Hematopoietic multipotent progenitor cell treated with erythropoietin and hydrocortisone succinate and interleukin-3 and kit ligand, for 8 days (in vitro differentiated cells): ENCODE measurements at regions not wholly inside any gene's neighbourhood (a gene's known extent, or its start where the extent isn't known, plus 50 kb on each side); places are given as distances from the start of the nearest gene placed in this dataset.
"Not testable (repeated sequence)": the region's sequence is repeated elsewhere in the genome, so short reads cannot be mapped to it uniquely, and the experiment has no call there.

ENCODE experiments used
- DNase-seq: peaks from one replicate; pipeline ENCODE4 v3.0.0-alpha.2; 2015

DNA sequence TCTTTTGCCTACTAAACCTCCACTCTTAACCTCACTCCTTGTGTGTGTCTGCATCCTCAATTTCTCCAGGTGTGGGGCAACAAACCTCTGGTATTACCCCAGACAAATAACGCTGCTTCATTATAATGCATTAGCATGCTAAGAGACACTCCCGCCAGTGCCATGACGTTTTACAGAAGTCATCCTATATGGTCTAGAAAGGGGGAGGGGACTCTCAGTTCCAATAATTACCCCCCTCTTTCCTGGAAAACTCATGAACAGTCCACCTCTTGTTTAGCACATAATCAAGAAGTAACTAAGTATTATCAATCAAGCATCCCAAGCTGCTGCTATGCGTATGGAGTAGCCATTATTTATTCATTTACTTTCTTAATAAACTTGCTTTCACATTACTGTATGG is 364.5 kb downstream of the TYW1 start:
- DNase-seq: peak; percentile 22

DNA sequence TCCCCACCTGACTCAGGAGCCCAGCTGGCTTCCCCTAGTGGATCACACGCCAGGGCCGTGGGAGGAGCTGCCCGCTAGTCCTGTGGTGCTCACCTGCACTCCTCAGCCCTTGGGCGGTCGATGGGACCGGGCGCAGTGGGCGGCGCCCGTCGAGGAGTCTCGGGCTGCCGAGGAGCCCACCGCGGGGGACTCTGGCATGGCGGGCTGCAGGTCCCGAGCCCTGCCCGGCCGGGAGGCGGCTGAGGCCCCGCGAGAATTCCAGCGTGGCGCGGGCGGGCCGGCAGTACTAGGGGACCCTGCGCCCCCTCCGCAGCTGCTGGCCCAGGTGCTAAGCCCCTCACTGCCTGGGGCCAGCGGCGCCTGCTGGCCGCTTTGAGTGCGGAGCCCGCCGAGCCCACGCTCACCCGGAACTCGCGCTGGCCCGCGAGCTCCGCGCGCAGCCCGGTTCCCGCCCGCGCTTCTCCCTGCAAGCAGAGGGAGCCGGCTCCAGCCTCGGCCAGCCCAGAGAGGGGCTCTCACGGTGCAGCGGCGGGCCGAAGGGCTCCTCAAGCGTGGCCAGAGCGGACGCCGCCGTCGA is 367.9 kb downstream of the TYW1 start:
- no peak for DNase-seq

DNA sequence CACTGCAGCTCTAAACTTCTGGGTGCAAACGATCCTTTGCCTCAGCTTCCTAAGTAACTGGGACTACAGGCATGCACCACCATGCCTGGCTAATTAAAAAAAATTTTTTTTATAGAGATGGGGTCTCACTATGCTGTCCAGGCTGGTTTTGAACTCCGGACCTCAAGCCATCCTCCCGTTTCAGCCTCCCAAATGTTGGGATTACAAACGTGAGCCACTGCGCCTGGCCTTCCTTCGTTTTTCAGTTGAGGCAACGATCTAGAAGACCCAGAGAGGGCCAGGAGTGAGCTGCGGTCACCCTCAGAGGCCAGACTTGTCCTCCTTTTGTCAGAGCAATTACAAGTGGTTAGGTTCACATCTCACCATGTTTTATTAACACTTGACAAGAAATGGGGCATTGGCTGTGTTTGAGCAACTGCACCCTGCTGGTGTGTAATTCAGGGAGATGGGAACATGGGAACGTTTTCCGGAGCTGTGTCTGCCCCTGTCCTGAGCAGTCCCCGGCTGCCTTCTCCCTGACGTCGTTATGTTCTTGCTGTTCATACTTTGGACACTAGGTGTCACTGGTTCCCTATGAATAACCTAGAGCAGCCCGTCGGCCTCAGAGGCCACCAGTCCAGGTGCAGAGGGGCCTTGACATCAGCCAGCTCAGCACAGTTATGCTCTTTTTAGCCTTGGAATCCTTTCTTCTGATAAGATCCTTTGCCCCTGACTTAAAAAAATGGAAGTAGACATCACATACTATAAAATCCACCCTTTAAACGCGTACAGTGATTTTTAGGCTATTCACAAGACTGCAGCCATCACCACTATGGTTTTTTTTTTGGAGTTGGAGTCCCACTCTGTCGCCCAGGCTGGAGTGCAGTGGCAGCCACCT is 375.0 kb downstream of the TYW1 start:
- DNase-seq: peak; percentile 73

DNA sequence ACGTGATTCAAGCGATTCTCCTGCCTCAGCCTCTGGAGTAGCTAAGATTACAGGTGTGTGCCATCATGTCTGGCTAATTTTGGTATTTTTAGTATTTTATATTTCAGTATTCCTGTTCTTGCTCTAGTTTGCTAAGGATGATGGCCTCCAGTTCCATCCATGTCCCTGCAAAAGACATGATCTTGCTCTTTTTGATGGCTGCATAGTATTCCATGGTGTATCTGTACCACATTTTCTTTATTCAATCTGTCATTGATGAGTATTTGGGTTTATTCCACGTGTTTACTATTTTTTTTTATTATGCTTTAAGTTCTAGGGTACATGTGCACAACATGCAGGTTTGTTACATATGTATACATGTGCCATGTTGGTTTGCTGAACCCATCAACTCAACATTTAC is 376.8 kb downstream of the TYW1 start:
- not testable (repeated sequence) for DNase-seq

DNA sequence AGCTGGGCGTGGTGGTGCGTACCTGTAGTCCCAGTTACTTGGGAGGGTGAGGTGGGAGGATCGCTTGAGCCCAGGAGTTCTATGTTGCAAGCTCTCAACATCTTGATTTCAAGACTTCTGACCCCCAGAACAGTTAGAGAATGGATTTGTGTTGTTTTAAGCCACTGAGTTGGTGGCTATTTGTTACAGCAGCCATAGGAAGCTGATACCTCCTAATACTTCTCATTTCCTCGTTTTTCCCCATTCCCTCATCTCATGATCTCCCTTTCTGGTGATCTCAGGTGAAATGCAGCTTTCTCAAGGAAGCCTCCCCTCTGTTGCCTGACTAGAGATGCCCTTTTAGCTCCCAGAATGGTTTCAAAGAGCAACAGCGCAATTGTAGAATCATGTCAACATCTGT is 378.8 kb downstream of the TYW1 start:
- no peak for DNase-seq

DNA sequence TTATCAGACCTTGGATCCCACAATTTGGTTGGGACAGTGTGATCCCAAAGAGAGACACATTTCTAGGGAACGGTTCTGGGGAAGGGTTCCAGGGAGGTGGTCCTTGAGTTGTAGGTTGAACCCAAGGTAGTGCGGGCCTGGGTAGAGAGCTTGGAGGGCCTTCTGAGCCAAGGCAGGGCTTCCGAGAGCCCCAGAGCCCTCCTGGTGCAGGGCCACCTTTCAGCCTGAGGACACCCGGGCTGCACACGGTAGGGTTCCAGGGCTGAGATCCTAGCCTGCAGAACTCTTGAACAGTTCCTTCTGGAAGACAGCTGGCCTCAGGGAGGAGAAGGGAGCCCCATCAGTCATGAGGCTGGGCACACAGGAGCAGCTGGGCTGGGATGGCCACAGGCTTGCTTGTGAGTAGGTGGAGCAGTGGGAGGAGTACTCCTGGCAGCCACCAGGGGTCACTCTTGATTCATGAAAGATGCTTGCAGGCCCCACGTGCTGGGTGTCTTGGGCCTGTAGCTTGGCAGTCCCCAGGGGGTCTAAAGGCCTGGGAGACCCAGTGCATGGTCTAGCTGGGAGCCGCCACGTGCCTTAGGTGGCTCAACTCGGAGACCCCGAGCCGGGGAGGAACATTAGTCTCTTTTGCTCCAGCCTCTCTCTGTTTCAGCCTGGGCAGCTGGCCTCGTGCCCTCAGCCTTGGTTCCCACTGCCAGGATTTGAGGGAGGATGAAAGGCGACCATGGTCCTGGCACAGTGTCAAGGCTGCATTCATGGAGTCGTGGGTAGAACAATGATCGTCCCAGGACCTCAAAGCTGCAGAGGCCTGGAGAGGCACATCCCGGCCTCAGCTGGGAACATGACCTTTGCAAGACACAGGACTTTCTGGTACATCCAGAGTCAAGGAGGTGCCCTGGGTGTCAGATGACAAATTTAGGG is 381.6 kb downstream of the TYW1 start:
- peak; percentile 80 for DNase-seq

DNA sequence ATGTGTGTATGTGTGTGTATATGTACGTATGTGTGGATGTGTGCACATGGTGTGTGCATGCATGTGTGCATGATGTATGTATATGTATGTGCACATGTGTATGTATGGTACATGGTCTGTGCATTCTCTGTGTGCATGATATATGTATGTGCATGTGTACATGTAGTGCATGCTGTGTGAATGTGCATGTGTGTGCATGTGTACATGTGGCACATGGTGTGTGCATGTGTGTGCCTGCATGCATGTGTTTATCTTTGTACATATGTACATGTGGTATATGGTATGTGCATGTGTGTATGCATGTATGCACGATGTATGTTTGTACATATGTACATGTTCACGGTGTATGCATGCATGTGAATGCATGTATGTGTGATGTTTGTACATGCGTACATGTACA is 383.7 kb downstream of the TYW1 start:
- no peak for DNase-seq

DNA sequence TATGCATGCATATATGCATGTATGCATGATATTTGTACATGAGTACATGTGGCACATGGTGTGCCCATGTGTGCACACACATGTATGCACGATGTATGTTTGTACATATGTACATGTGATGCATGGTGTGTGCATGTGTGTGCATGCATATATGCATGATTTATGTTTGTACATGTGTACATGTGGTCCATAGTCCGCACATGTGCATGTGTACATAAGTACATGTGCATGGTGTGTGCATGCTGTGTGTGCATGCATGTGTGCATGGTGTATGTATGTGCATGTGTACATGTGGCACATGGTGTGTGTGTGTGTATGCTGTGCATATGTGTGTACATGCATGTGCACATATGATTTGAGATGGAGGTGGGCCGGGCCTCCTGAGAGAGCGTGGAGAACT is 384.2 kb downstream of the TYW1 start:
- no peak for DNase-seq

DNA sequence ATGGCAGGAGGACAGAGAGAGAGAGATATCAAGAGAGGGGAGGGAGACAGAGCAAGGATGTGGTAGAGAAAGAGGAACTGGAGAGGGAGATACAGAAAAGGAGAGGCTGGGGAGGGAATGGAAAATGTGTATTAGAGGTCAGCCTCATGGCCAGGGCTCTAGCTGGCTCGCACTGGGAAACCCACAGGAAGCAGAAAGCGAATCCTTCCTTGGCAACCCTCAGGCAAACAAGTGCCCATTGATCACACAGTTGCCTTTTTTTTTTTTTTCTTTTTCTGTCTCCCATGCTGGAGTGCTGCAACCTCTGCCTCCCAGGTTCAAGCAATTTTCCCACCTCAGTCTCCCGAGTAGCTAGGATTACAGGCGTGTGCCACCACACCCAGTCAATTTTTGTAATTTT is 391.2 kb downstream of the TYW1 start:
- DNase-seq: no peak

DNA sequence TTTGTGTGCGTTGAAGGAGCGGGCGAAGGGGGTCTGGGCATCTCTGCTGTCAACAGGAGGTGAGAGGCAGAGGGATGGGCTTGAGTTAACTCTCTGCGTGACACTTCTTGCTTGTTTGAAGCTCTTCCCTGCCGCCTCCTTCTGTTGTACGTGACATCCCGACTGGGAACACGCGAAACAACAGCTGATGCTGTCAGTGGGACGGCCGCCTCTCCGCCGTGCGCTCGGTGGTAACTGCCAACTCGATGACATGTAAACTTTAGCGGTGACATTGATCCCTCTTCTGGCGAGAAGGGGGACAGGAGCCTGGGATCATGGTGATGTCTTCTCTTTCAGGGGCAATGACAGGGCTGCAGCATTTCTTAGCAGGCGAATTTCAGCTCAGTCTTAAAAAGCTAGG is 394.5 kb downstream of the TYW1 start:
- DNase-seq: no peak

DNA sequence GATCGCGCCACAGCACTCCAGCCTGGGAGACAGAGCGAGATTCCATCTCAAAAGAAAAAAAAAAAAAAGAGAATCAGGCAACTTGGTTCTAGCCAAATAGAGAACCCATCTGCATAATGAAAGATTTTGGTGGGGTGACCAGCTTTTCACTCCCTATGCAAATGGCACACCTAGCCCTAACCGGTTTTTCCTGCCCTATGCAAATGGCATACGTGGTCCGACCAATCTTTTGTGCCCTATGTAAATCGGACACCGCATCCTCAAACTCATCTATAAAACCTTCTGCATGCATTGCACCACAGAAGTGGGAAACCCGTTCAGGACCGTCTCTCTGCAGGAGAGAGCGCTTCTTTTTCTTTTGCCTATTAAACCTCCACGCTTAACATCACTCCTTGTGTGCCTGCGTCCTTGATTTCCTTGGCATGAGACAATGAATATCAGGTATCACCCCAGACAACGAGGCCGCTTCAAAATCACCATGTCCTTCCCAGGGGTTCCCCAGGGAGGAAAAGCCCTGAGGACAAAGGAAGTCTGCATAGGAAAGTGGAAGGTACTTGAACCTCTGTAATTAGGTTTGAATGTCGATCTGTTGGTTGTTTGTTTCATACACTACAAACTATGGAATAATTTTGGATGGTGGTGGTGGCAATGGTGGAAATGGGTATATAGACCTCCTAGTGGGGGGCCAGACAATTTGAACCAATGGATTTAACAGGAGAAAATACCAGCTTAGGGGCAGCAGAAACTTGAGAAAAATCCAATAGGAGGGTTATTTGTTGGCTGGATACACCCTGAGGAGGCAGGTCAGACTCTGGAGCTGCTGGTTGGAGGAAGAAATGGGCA is 396.2 kb downstream of the TYW1 start:
- no peak for DNase-seq

DNA sequence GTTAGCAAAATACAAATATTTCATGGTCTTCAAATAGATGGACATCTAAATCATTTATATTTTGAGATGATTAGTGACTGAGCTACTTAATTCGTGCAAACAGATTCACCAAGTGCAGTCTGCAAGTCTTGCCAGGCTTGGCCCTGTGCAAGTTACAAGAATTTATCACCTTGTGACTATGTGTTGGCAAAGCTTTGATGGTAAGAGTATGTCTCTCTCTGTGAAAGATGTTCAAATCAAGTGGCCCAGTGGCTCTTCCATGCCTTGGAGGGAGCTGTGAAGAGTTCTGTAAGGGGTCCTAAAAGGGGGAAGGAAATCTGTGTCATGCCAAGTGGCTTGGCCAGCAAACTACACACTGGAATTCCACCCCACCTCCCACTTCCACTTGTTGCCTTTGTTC is 397.3 kb downstream of the TYW1 start:
- DNase-seq: no peak

DNA sequence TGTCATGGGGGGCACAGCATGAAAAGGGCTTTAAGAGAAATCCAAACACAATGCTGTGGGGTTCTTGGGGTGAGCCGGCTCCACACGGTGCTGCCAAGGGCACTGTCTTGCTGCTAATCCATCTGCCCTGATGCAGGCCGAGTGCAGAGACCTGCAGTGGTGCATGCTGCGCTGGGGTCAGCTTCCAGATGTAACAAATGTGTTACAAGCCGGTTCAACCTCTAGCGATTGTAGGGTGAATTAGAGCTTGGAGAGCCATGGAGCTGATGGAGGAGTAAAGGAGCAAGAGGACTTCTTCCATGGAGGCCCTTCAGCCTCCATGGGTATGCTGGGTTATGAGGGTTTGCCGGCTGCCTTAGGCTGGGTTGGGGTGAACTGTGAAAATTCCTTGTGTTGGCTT is 402.3 kb downstream of the TYW1 start:
- DNase-seq: no peak

DNA sequence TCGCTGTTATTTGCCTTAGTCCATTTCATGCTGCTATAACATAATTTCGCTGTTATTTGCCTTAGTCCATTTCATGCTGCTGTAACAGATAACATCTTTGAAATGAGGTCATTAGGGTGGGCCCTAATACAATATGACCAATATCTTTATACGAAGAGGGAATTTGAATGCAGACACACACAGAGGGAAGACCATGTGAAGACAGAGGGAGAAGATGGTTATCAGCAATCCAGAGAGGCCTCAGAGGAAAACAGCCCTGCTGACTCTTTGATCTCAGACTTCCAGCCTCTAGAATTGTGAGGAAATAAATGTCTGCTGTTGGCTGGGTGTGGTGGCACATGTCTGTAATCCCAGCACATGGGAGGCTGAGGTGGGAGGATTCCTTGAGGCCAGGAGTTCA is 404.9 kb downstream of the TYW1 start:
- no peak for DNase-seq

DNA sequence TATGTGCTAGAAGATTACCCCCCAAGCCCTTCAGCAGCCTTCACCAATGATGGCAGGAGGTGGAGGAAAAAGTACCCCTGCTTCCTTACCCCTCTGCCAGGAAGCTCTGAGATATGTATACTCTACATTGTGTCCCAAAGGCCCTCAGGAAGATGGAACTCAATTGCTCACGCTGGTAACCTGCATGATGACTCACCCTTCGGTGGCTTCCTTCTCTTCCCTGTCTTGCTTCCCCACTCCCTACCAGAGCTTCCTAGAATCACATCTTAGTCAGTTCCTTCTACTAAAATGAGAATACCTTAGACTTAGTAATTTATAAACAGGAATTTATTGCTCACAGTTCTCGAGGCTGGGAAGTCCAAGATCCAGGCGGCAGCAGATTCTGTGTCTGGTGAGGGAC is 405.6 kb downstream of the TYW1 start:
- no peak for DNase-seq

DNA sequence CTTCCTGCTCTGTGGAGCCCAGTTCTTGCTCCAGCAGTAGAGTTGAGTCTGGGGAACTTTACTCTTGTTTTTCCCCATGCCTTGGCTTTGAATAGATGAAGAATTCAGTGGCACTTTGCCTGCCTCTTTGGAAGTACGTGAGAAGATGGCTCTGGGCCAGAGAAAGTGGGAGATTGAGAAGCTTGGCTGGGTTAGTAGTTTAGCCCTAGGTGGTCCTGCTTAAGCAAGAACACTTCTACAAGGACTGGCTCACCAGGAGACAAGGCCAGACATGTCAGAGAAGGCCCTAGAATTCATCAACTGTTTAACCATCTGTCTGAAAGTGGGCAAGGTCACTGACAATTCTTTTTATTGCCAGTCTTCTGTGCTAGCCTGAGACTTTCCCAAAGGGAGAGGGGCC is 410.3 kb downstream of the TYW1 start:
- DNase-seq: no peak

DNA sequence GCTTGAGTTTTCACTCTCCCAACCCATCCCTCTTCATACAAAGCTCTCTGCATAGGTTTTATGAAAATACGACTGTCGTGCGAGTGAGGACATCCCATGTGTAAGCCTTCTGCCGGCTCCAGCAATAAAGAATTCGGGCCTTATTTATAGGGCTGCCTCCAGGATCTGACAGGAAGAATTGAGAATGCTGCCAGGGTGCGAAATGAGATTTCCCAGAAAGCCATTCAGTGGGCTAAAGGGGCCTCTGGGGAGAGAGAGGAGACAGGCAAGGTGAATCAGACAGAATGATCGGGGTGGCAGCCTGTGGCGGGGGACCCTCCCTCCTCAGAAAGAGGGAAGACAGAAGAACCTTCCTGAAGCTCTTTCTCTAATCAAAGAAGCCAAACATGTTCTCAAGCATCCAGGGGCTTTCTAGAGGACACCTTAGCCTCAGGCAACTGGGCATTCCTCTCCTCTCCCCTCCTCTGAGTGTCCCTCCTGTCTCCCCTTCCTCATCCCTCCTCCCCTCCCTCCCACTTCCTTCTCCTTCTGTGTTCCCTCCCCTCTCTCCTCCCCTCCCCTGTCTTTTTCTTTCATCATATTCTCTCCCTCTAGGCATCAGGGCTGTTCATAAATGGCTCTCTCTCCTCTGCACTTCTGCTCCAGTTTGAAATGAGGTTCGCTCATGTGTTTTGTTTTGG is 410.9 kb downstream of the TYW1 start:
- DNase-seq: no peak

DNA sequence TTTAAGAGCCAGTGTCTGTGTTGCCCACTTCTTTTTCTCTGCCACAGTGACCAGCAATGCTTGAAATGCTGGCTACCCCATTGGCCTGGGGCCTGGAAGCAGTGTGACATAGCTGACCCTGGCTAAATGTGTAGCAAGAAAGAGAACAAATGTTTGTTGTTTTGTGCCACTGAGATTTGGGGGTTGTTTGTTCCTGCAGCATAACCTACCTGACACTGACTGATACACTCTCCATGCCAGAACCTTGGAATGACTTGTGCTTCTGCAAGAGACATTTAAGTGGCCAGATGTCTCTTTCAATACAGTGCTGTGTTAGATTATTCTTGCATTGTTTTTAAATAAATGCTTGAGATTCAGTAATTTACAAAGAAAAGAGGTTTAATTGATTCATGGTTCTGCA is 411.5 kb downstream of the TYW1 start:
- DNase-seq: no peak

DNA sequence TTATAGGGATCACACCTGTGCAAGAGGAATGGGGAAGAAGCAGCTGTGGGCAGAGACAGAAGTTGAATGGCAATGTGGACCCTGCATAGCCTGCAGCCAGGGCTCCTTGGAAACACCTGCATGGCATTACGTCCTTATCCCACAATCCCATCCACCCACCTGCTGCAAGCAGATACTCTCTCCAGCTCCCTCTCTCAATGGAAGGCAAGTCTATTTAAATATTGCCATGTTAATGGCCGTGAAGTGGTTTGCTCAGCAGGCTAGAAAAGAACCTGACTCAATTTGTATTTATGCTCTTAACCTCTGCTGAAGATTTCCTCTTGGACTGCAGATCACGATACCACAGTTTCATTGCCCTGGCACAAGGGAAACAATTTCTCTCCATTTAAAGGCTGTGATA is 417.0 kb downstream of the TYW1 start:
- no peak for DNase-seq

DNA sequence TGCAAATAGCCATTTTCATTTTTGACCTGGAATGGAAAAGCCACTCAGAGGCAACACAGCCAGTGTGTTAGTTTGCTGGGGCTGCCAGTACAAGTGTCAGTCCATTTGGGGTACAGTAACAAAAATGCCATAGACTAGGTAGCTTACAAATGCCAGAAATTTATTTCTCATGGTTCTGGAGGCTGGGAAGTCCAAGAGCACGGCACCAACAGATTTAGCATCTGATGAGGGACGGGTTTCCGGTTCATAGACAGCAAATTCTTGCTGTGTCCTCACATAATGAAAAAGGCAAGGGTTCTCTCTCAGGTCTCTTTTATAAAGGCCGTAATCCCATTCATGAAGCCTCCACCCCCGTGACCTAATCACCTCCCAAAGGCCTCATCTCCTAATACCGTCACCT is 418.2 kb downstream of the TYW1 start:
- DNase-seq: no peak

DNA sequence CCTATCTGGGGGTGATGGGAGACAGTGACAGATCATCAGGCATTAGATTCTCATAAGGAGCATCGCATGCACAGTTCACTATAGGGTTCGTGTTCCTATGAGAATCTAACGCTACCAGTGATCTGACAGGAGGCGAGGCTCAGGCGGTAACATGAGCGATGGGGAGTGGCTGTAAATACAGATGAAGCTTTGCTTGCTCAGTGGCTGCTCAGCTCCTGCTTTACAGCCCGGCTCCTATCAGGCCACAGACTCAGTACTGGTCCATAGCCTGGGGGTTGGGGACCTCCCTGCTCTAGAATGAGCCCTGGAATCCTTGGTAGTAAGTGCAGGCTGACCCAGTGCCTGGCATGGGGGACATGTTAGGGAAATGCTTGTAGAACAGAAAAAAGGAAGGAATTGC is 426.0 kb downstream of the TYW1 start:
- no peak for DNase-seq

DNA sequence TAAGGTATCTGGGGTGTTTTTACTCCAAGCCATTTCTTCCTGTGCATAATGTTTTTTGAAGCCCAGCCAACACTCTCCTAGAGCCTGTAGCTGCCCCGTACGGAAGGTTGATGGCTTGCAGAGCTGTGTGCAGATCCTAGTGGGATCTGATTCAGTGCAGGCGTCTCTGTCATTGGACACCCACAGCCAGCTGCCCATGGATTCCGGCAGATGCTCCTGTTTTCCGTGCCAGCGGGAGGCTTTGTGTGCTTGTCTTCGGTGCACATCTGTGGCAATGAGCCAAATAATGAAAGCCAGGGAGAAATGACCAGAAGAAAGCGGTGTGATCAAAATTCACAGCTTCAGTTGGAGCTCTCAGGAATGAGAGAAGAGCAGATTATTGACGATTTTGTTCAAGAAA is 426.4 kb downstream of the TYW1 start:
- DNase-seq: no peak
